22Rv1 (cell line): ENCODE measurements at regions not wholly inside any gene's neighbourhood (a gene's known extent, or its start where the extent isn't known, plus 50 kb on each side); places are given as distances from the start of the nearest gene placed in this dataset.

Experiments used
- H3K27ac ChIP-seq: fragments of 450-650 bp; 2 replicates; pipeline ENCODE4 v1.5.1; 2017
- ZFX ChIP-seq: fragments of 450-650 bp; IDR thresholded peaks from 2 replicates; pipeline ENCODE4 v1.6.1; 2017; ENCODE audit warnings: antibody characterized with exemption, borderline replicate concordance
- TF ChIP-seq, protein P1 (sequence below): fragments of 450-650 bp; IDR thresholded peaks from 2 replicates; pipeline ENCODE4 v1.5.1; 2017; ENCODE audit warnings: mild to moderate bottlenecking

- TF ChIP-seq, protein P1, sequence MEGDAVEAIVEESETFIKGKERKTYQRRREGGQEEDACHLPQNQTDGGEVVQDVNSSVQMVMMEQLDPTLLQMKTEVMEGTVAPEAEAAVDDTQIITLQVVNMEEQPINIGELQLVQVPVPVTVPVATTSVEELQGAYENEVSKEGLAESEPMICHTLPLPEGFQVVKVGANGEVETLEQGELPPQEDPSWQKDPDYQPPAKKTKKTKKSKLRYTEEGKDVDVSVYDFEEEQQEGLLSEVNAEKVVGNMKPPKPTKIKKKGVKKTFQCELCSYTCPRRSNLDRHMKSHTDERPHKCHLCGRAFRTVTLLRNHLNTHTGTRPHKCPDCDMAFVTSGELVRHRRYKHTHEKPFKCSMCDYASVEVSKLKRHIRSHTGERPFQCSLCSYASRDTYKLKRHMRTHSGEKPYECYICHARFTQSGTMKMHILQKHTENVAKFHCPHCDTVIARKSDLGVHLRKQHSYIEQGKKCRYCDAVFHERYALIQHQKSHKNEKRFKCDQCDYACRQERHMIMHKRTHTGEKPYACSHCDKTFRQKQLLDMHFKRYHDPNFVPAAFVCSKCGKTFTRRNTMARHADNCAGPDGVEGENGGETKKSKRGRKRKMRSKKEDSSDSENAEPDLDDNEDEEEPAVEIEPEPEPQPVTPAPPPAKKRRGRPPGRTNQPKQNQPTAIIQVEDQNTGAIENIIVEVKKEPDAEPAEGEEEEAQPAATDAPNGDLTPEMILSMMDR: no peak
- TF ChIP-seq ZFX: no peak
- no peak overlapping the region for H3K27ac ChIP-seq
These were observed 180.6 kb upstream of the ARHGAP20 start for GRCh38 chr11:110892741-110893285.

DNA sequence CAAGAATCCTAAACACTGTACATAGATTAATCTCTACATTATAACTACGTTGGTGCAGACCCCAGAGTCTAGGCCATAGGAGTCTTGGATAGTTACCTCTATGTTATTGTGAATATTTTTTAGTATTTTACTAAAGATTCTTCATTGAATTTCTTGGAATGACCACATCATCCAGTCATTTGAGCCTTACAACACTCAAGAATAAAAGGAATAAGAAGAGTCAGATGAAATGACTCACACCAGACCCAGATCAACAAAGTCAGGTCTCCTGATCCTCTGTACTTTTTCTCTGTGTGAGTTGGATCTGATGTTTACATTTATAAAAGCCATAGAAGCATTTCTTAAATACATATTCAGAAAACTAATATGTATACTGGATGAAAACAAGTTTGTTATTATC is 179.2 kb upstream of the ARHGAP20 start:
- H3K27ac ChIP-seq: no peak overlapping the region
- TF ChIP-seq ZFX: no peak
- TF ChIP-seq, protein P1: no peak

DNA sequence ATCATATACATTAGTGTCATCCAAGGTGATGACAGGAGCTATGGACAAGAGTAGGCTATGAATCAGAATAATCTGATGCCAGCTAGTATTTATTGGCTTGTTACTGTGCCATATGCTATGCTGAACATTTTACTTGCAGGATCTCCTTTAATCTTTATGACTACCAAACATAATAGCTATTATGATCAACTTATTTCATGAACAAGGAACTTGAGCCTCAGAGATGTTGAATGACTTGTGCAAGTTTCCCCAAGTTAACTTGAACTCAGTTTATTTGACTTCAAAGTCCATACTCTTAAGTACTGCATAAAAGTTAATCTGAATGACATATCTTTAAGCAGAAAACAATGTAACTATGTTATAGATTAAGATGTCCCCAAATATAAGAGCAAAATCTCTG is 178.8 kb upstream of the ARHGAP20 start:
- TF ChIP-seq, protein P1: no peak
- TF ChIP-seq ZFX: no peak
- no peak overlapping the region for H3K27ac ChIP-seq

DNA sequence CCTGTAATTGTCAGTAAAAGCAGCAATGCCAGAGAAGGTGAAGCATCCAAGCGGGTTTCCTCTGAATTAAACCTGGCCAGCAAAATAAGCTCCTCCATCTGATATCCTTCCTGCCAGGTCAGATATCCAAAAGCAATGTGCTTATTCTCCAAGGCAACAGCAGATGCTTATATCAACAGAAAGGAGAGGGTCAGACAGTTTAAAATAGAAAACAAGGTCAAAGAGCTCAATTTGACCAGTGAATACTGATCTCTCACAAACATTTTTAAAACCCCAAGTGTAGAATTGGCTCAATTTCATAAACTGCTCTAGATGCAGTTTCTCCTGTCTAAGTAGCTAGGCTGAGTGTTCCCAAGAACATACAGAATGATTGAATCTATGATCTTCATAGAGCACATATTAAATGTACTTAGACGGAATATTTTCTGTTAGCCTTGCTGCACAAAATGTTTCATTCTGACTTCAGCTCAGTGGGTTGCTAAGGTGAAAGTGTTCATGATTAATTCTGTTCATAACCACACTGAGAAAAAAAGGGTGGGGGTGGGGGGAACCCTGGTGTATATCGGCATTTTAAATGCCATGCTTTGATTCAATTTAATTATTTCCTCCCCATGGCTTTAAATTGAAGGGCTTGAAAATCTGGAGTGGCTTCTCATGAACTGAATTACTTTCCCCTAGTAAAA is 174.2 kb upstream of the ARHGAP20 start:
- TF ChIP-seq, protein P1: no peak
- TF ChIP-seq ZFX: no peak
- no peak overlapping the region for H3K27ac ChIP-seq

DNA sequence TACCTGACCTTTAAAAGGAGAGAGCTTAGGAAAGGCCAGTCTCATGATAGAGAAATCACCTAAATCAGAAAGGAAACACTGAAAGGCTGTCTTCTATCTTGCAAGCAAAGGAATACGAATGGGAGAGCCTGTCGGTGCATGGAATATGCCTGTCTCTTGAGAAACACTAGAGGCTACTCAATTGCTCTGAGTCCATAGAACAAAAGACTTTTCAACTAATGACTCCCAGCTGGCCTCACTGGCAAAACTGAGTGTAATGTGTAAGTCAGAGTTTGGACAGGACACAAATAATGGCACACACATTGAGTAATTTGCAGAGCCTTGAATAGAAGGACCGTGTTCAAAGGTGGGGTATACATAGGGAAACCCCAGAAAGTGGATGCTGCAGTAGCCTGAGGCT is 171.0 kb upstream of the ARHGAP20 start:
- TF ChIP-seq, protein P1: no peak
- TF ChIP-seq ZFX: no peak
- no peak overlapping the region for H3K27ac ChIP-seq

DNA sequence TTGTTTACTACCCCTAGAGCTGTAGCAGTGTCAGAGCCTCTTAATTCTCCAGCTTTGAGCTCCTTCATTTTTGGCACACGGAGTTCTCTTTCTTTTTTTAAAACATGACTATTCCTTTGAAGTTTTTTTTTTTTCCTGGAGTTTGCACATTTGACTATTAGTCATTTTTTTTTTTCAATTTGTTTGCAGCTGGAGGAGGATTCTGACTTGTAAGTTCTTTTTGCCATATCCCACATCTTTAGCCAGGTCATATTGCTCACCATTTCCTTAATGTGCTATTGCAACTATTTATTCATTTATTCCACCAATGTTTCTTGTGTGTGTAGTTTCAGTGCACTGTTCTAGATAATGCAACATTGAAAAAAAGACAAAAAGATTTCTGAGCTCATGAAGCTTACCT is 166.3 kb upstream of the ARHGAP20 start:
- TF ChIP-seq, protein P1: no peak
- no peak for TF ChIP-seq ZFX
- H3K27ac ChIP-seq: no peak overlapping the region

DNA sequence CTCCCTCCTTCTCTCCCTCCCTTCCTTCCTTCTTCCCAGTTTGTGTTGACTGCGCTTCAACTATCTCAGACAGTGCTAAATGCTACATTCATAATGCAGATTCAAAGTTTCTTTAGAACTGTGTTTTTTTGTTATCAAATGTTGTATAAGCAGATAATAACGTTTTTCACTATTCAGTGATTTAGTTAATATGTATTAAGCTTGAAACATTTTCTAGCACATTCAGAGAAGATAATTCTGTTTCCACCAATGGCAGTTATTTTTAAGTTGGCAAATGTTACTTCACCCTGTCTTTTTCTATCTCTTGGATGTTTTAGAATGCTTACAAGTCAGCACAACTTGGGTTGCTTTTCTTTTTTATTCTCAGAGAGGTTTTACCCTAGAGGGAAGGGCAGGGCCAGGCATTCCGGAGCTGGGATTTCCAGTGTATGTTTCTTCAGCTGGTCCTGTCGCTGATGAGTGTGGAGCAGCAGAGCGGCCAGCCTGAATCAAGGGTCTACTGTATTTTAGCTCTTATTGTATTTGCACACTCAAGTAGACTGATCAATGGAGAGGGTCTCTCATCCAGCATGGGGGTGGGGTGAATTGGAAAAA is 162.3 kb upstream of the ARHGAP20 start:
- TF ChIP-seq ZFX: no peak
- TF ChIP-seq, protein P1: no peak
- no peak overlapping the region for H3K27ac ChIP-seq
